ENCODE measurements at regions not wholly inside any gene's neighbourhood (a gene's known extent, or its start where the extent isn't known, plus 50 kb on each side); places are given as distances from the start of the nearest gene placed in this dataset.
"Not testable (repeated sequence)": the region's sequence is repeated elsewhere in the genome, so short reads cannot be mapped to it uniquely, and the experiment has no call there.

DNA sequence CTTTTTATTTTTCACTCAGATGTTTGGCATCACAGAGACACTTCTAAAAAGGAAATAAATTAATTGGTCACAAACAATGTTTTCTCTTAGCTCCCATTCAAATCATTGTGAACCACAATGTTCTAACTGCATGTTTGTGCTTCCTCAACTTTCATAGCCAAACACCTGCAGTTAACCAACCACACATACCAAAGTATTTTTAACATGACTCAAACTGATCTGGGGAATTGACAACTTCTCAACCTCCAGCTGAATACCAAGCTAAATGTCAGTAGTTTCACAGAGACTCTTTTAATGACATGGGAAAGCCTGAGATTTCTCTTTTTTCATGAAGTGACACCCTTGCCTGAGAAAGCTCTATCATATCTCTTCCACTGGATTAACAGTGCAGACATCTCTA lies 217.9 kb upstream of the MME start:
- TF ChIP-seq, protein P1, sequence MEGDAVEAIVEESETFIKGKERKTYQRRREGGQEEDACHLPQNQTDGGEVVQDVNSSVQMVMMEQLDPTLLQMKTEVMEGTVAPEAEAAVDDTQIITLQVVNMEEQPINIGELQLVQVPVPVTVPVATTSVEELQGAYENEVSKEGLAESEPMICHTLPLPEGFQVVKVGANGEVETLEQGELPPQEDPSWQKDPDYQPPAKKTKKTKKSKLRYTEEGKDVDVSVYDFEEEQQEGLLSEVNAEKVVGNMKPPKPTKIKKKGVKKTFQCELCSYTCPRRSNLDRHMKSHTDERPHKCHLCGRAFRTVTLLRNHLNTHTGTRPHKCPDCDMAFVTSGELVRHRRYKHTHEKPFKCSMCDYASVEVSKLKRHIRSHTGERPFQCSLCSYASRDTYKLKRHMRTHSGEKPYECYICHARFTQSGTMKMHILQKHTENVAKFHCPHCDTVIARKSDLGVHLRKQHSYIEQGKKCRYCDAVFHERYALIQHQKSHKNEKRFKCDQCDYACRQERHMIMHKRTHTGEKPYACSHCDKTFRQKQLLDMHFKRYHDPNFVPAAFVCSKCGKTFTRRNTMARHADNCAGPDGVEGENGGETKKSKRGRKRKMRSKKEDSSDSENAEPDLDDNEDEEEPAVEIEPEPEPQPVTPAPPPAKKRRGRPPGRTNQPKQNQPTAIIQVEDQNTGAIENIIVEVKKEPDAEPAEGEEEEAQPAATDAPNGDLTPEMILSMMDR (IDR thresholded peaks at IDR 0.05; ENCODE audit: extremely low read depth, insufficient read depth, missing control alignments) = no peak
- DNase-seq (ENCODE audit: low spot score) = no peak

DNA sequence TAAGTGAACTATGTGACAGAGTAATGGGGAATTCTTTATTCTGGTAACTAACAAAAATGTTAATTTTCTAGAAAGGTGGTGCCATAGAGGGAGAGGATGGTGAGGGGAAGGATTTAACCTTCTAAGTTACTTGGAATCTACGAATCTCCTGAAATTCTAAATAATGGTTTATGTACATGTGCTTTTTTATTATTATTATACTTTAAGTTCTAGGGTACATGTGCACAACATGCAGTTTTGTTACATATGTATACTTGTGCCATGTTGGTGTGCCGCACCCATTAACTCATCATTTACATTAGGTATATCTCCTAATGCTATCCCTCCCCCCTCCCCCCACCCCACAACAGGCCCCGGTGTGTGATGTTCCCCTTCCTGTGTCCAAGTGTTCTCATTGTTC lies 227.1 kb upstream of the MME start:
- in situ Hi-C loops (cut with MboI; ENCODE audit: low pct_unique_long_range_greater_than_20kb, low sequenced_read_pairs, unreplicated experiment); DNase-seq (ENCODE audit: low spot score): not testable (repeated sequence)

More for the DNA sequence above, 217.9 kb upstream of the MME start:
- in situ Hi-C loops (cut with MboI; ENCODE audit: low pct_unique_long_range_greater_than_20kb, low sequenced_read_pairs, unreplicated experiment) = no loop called here

DNA sequence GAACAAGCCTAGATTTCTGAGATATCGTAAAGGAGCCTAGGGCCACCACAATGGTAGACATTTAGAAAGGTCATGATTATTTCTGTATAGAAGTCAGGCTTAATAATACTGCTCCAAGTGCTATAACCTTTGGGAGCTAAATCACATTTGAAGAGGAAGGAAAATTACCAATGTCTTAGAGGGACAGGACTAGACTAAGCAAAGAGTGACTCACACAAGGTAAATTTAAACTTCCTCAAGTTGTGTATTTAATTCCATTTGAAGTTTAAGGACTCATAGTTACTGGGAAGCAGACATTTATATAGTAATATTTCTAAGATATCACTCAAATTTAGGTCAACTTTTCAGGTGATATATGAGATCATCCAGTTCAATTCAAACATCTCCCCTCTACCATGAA lies 227.6 kb upstream of the MME start:
- TF ChIP-seq, protein P1 (IDR thresholded peaks at IDR 0.05; ENCODE audit: extremely low read depth, insufficient read depth, missing control alignments) = no peak
- in situ Hi-C loops (cut with MboI; ENCODE audit: low pct_unique_long_range_greater_than_20kb, low sequenced_read_pairs, unreplicated experiment) = no loop called here
- DNase-seq (ENCODE audit: low spot score) = no peak

DNA sequence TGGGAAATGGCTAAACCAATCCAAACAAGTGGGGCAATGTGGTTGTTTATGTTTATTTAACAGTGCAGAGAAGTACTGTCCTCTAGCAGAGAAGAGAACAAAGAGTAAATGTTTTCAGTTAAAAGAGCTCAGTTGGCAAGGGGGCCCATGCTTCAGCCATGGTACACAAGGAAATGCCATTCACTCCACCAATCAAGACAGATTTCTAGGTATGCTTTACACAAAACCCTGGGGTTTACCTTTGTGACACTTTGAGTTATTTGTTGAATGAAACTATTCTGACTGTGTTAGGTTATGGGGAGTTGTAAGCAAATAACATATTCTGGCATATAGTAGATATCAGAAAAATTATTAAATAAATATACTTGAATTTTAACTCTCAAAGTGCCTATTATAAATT lies 228.5 kb upstream of the MME start:
- no peak for DNase-seq (ENCODE audit: low spot score)
- in situ Hi-C loops (cut with MboI; ENCODE audit: low pct_unique_long_range_greater_than_20kb, low sequenced_read_pairs, unreplicated experiment) = no loop called here
- TF ChIP-seq, protein P1 (IDR thresholded peaks at IDR 0.05; ENCODE audit: extremely low read depth, insufficient read depth, missing control alignments) = no peak

DNA sequence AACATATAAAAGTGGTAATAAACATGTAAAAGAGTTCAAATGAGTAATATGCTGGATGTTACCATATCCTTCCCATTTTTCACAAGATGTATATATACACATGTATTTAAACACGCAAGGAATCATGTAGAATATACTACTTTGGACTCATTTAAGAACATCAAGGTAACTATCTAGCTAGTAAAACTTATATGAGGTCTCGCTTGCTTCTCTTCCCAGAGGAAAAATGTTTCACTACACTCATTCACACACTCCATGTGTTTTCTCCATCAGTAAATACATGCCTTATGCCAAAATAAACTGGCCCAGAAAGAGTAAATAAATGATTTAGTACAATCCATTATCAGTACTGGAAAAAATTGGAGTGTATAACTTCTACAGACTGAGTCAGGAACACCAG lies 229.2 kb upstream of the MME start:
- TF ChIP-seq, protein P1 (IDR thresholded peaks at IDR 0.05; ENCODE audit: extremely low read depth, insufficient read depth, missing control alignments) = no peak
- in situ Hi-C loops (cut with MboI; ENCODE audit: low pct_unique_long_range_greater_than_20kb, low sequenced_read_pairs, unreplicated experiment) = no loop called here
- DNase-seq (ENCODE audit: low spot score) = no peak

DNA sequence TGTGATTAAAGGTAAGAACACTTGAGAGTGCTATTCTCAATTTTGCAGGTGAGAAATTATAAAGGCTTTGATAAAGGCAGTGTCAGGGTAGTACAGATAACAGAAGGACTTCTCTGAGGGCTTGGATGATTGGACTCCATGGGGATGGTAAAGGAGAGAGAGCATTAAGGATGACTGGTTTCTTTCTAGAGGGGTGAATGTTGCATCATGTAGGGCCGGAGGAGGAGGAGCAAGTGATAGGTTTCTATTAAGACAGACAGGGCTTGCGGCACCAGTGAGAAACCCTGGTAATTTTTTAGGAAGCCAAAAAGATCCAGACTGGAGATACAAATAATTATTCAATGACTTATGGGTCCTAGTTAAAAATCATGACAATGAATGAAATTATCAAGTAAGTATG lies 230.7 kb upstream of the MME start:
- in situ Hi-C loops (cut with MboI; ENCODE audit: low pct_unique_long_range_greater_than_20kb, low sequenced_read_pairs, unreplicated experiment) = no loop called here
- TF ChIP-seq, protein P1 (IDR thresholded peaks at IDR 0.05; ENCODE audit: extremely low read depth, insufficient read depth, missing control alignments) = no peak

DNA sequence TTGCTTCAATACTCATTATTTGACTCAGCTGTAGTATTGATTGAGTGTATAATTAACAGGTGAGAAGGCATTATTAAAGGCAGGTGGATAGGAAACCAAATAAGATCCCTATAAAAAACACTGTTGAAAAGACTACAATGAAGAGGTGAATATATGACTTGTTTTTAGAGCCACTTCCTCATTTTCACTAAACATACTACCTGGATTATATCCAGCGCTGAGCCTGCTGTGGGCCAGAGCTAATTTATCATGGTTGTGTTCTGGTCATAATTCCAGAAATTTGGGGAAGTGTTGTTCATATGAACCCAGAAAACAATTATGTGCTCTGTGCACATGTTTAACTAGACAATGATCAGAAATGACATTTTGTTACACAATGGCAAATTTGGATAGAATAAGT lies 235.3 kb upstream of the MME start:
- DNase-seq (ENCODE audit: low spot score) = no peak
- TF ChIP-seq, protein P1 (IDR thresholded peaks at IDR 0.05; ENCODE audit: extremely low read depth, insufficient read depth, missing control alignments) = no peak
- in situ Hi-C loops (cut with MboI; ENCODE audit: low pct_unique_long_range_greater_than_20kb, low sequenced_read_pairs, unreplicated experiment) = no loop called here

More for the DNA sequence above, 230.7 kb upstream of the MME start:
- DNase-seq (ENCODE audit: low spot score) = no peak
